GM18508 (cell line): ENCODE measurements at regions not wholly inside any gene's neighbourhood (a gene's known extent, or its start where the extent isn't known, plus 50 kb on each side); places are given as distances from the start of the nearest gene placed in this dataset.

Experiments used
- ATAC-seq: cut with Tn5 transposase; IDR thresholded peaks from one replicate; pipeline ENCODE4 v1.9.1; 2021; ENCODE audit warnings: moderate number of reproducible peaks; ENCODE audit not compliant: insufficient read depth, unreplicated experiment

DNA sequence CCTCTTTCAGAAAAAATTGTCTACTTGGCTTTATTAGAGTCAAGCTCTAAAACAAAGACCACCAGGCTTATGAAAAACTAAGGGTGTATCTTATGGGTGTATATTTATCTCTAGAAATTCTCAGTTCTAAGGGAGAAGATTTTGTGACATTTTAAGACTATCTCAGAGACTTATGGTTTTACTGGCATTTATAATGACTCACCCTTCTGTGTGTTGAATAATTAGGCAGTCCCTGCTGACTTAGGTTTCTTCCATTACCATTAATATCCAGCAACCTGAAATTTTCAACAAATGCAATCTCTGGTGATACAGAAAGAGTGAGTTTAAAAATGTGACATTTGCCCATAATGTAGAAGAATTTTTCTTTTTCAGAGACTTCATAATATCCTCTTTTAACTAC lies 1015.0 kb upstream of the AGA start:
- ATAC-seq: no peak

GRCh38 chr4:178462710-178463109 lies 1020.5 kb upstream of the AGA start:
- no peak for ATAC-seq

DNA sequence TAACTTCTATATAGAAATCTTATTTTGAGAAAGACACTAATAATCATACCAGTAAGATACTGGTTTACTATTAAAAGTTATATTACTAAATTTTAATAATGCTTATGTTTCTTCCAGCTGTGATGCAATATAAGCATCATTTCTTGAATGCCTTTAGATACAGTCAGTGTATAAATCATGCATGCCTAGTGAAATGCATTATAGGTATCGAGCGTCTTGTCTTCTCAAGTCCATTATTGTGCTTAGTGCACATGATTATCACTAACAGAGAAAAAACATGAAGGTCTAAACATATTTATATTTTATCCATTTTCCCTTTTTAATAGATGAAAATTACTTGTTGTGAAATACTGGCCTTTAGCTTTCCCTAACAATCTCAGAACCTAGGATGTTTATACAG lies 1021.5 kb upstream of the AGA start:
- no peak for ATAC-seq

- no peak for ATAC-seq
Observed at GRCh38 chr4:178470996-178471784, 1029.0 kb upstream of the AGA start.

- no peak for ATAC-seq
Observed at GRCh38 chr4:178471994-178472393, 1029.8 kb upstream of the AGA start.

GRCh38 chr4:178480105-178480504 lies 1037.9 kb upstream of the AGA start:
- no peak for ATAC-seq

GRCh38 chr4:178480881-178481280 lies 1038.6 kb upstream of the AGA start:
- no peak for ATAC-seq

- ATAC-seq: no peak
Observed at GRCh38 chr4:178481564-178481963, 1039.3 kb upstream of the AGA start.

GRCh38 chr4:178523038-178523437 lies 1080.8 kb upstream of the AGA start:
- no peak for ATAC-seq

- ATAC-seq: no peak
Observed at GRCh38 chr4:178535939-178536579, 1093.8 kb upstream of the AGA start.

DNA sequence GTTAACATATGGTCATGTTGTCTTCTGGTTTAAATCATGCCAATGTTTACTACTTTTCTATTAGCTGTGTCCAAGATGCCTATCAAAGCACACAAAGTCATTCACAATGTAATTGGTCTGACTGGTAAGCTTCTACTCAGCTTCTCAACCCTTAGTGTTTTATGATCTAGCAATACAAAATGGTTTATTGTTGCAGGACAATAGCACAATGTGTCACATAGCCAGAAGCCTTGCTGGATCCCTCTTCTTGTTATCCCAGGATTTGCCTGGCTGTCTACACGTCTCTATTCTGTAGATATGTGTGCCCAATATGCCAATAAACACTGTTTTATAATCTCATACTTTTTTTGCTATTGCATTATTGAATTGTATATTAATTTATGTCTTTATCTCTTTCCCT lies 1111.0 kb upstream of the AGA start:
- no peak for ATAC-seq

DNA sequence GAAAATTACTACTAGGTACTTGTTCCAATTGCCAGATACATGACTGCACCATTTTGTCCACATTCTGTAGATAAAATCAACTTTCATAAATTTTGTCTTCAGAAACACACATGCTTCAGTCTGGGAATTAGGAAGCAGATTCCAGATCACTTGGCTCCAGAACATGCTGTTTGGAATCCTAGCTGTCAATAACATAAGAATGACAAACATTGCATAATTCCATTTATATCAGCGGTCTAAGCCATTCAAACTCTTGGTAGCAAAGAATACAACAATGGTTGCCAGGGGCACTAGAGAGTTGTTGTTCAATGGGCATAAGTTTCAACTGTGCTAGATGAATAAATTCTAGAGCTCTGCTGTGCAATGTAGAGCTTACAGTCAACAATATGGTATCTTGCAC lies 1112.1 kb upstream of the AGA start:
- no peak for ATAC-seq

- ATAC-seq: no peak
Observed at GRCh38 chr4:178556796-178557195, 1114.6 kb upstream of the AGA start.

GRCh38 chr4:178577933-178578332 lies 1135.7 kb upstream of the AGA start:
- ATAC-seq: no peak

DNA sequence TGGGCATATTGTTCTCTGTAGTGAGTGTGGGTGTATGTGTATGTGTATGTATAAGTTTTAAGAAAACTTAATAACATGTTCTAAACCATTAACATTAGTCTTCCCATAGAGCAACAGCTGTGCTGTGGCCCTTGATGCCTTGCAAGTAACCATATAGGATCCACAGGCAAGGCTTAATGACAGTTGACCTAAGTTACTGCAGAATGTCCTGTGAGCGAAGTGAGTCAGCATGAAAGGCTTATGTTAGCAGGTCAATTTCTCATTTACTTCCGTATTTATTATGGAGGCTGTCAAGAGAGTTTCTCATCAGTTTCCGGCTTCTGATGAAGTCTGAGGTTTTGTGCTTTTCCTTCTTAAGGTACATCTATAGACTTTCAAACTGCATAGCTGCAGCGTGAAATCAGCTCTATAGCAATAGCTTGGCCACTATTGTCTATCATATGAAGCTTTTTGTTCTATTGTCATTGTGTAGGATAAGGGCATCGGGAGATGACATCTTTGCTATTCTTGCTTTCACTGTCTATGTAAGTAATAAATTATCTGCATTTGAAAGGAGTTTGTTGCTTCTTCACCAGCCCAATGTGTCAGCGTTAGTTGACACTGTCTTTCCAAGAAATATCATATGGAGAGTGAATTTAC lies 1153.4 kb upstream of the AGA start:
- ATAC-seq: no peak

DNA sequence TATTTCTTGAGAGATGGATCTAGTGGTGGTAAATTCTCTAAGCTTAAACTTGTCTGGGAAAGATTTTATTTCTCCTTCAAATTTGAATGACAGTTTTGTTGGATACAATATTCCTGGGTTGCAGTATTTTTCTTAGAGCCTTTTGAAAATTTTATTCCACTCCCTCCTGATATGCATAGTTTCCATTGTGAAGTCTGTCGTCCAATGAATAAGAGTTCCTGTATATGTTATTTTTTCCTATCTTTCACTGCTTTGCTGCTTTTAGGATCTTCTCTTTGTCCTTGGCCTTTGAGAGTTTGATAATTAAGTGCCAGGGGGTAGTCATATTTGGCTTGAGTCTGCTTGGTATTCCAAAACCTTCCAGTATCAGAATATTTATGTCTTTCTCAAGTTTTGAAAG lies 1156.4 kb upstream of the AGA start:
- no peak for ATAC-seq

- ATAC-seq: no peak
Observed at GRCh38 chr4:178599521-178599920, 1157.3 kb upstream of the AGA start.

- no peak for ATAC-seq
Observed at GRCh38 chr4:178602833-178603232, 1160.6 kb upstream of the AGA start.

- ATAC-seq: no peak
Observed at GRCh38 chr4:178611062-178611461, 1168.8 kb upstream of the AGA start.

GRCh38 chr4:178612733-178613132 lies 1170.5 kb upstream of the AGA start:
- ATAC-seq: no peak

- no peak for ATAC-seq
Observed at GRCh38 chr4:178632415-178632814, 1190.2 kb upstream of the AGA start.

GRCh38 chr4:178633263-178633662 lies 1191.0 kb upstream of the AGA start:
- no peak for ATAC-seq
